ENCODE measurements at regions not wholly inside any gene's neighbourhood (a gene's known extent, or its start where the extent isn't known, plus 50 kb on each side); places are given as distances from the start of the nearest gene placed in this dataset.

DNA sequence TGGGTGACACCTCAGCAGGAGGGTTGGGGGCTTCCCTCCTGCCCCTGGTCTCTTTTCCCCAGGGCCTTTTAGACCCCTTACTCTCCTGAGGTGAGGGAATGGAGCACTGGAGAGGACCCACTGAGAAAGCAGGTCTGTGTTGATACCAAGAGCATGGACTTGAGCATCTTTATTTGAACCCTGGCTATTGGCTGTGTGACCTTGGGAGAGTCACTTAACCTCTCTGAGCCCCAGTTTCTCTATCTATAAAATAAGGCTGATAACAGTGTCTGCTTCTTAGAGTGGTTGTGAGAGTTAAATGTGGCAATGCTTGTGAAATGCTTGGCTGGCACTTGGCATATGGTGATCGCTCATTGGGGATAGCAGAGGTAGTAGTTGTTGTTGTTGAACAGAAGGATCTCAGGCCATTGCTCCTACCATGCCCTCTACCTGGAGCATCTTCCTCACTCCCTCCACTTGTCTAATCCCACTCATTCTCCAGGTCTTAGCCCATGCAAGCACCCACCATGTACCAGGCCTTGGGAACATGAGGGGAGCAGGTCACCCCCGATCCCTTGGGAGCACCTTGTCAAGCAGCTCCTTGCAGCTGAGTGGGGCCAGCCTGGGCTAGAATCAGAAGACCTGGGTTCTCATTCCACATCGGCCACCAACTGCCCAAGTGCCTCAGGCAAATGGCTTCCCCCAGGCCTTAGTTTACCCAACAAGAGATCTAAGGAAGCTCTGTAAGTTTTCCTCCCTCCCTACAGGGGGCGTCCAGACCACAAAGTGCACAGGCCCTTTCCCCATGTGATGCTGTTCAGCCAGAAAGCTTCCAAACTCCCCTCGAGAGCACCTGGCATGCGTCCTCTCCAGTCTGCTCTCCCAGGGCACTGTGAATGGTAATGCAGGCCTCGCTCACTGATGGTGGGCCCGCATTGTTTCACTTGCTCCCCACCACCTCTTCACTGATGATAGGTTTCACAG, 96.7 kb downstream of the LSM3 start:
- TF ChIP-seq, protein P1, sequence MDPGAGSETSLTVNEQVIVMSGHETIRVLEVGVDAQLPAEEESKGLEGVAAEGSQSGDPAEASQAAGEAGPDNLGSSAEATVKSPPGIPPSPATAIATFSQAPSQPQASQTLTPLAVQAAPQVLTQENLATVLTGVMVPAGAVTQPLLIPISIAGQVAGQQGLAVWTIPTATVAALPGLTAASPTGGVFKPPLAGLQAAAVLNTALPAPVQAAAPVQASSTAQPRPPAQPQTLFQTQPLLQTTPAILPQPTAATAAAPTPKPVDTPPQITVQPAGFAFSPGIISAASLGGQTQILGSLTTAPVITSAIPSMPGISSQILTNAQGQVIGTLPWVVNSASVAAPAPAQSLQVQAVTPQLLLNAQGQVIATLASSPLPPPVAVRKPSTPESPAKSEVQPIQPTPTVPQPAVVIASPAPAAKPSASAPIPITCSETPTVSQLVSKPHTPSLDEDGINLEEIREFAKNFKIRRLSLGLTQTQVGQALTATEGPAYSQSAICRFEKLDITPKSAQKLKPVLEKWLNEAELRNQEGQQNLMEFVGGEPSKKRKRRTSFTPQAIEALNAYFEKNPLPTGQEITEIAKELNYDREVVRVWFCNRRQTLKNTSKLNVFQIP (CRISPR knock-in tag; IDR thresholded peaks at IDR 0.05; ENCODE audit: borderline replicate concordance, low read depth), result no peak
- TF ChIP-seq ZNF70 (CRISPR knock-in tag; IDR thresholded peaks at IDR 0.05), result no peak
- TF ChIP-seq, protein P2, sequence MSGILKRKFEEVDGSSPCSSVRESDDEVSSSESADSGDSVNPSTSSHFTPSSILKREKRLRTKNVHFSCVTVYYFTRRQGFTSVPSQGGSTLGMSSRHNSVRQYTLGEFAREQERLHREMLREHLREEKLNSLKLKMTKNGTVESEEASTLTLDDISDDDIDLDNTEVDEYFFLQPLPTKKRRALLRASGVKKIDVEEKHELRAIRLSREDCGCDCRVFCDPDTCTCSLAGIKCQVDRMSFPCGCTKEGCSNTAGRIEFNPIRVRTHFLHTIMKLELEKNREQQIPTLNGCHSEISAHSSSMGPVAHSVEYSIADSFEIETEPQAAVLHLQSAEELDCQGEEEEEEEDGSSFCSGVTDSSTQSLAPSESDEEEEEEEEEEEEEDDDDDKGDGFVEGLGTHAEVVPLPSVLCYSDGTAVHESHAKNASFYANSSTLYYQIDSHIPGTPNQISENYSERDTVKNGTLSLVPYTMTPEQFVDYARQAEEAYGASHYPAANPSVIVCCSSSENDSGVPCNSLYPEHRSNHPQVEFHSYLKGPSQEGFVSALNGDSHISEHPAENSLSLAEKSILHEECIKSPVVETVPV (CRISPR knock-in tag; IDR thresholded peaks at IDR 0.05), result no peak

Data from SK-N-SH treated with all-trans-retinoic acid at 6 μM for 48 hours (cell line).